Keratinocyte (primary cell): ENCODE measurements at regions not wholly inside any gene's neighbourhood (a gene's known extent, or its start where the extent isn't known, plus 50 kb on each side); places are given as distances from the start of the nearest gene placed in this dataset.

Experiments
- DNase-seq: peaks from one replicate; pipeline ENCODE4 v3.0.0-alpha.2; 2011; ENCODE audit warnings: low read depth, missing footprints, low spot score
- FAIRE-seq: peaks from 2 replicates; lab custom pipeline; 2011; peaks lifted over from hg19 to GRCh38; lab: Jason Lieb, UNC
- H2AFZ ChIP-seq: 2 replicates; pipeline ENCODE4 v1.6.0; 2012; ENCODE audit warnings: low read length, control low read depth, inconsistent platforms; ENCODE audit not compliant: control insufficient read depth
- H3K27ac ChIP-seq: 2 replicates; pipeline ENCODE4 v1.5.1; 2011; ENCODE audit warnings: low read length; ENCODE audit not compliant: control insufficient read depth, insufficient read depth
- H3K27me3 ChIP-seq: 3 replicates; pipeline ENCODE4 v1.6.0; 2011; ENCODE audit warnings: low read length; ENCODE audit not compliant: control insufficient read depth, insufficient read depth; ENCODE audit errors: extremely low read depth
- H3K36me3 ChIP-seq, 2 experiments: 2 replicates in 1 of 2; 3 replicates in 1 of 2; pipeline ENCODE4 v1.5.1; 2011; ENCODE audit warnings: low read length in 2 of 2, mild to moderate bottlenecking in 1 of 2; ENCODE audit not compliant: control insufficient read depth in 2 of 2, insufficient read depth in 2 of 2; ENCODE audit errors: extremely low read depth in 1 of 2
- H3K4me1 ChIP-seq: 3 replicates; pipeline ENCODE4 v1.5.1; 2011; ENCODE audit warnings: low read length; ENCODE audit not compliant: control insufficient read depth, insufficient read depth; ENCODE audit errors: extremely low read depth
- H3K4me2 ChIP-seq: 3 replicates; pipeline ENCODE4 v1.6.0; 2011; ENCODE audit warnings: low read depth, low read length; ENCODE audit not compliant: control insufficient read depth, insufficient read depth; ENCODE audit errors: extremely low read depth
- H3K4me3 ChIP-seq, 3 experiments: fragments of 200-600 bp in 1 of 3; sonication (generic) in 1 of 3; 2 replicates in 2 of 3; 3 replicates in 1 of 3; pipeline ENCODE4 v1.5.1; 2011 to 2016; ENCODE audit warnings: low read length in 3 of 3, mild to moderate bottlenecking in 3 of 3, control low read depth in 2 of 3, inconsistent platforms in 1 of 3, low read depth in 1 of 3, mixed read lengths in 1 of 3, mixed run types in 1 of 3, moderate library complexity in 1 of 3; ENCODE audit not compliant: control insufficient read depth in 2 of 3, insufficient read depth in 2 of 3; ENCODE audit errors: extremely low read depth in 1 of 3
- H3K79me2 ChIP-seq: 2 replicates; pipeline ENCODE4 v1.6.0; 2012; ENCODE audit warnings: low read length; ENCODE audit not compliant: control insufficient read depth, insufficient read depth
- H3K9ac ChIP-seq: 3 replicates; pipeline ENCODE4 v1.6.0; 2011; ENCODE audit warnings: low read length; ENCODE audit not compliant: control insufficient read depth, insufficient read depth; ENCODE audit errors: extremely low read depth
- H3K9me1 ChIP-seq: 3 replicates; pipeline ENCODE4 v1.6.0; 2011; ENCODE audit warnings: low read length; ENCODE audit not compliant: control insufficient read depth, insufficient read depth; ENCODE audit errors: extremely low read depth
- H3K9me3 ChIP-seq: 2 replicates; pipeline ENCODE4 v1.5.1; 2012; ENCODE audit warnings: low read depth, low read length; ENCODE audit not compliant: control insufficient read depth
- H4K20me1 ChIP-seq: 3 replicates; pipeline ENCODE4 v1.6.0; 2011; ENCODE audit warnings: low read length; ENCODE audit not compliant: control insufficient read depth, insufficient read depth; ENCODE audit errors: extremely low read depth
- CTCF ChIP-seq, 3 experiments: IDR thresholded peaks in 1 of 3; conservative IDR thresholded peaks in 1 of 3; optimal IDR thresholded peaks in 1 of 3; 2 replicates in 2 of 3; 3 replicates in 1 of 3; pipeline versions ENCODE3 to v1.5.1; 2011; ENCODE audit warnings: low read length in 3 of 3, mild to moderate bottlenecking in 3 of 3, moderate library complexity in 2 of 3, control low read depth in 1 of 3, inconsistent platforms in 1 of 3; ENCODE audit not compliant: insufficient read depth in 2 of 3; ENCODE audit errors: extremely low read depth in 1 of 3
- EZH2 ChIP-seq: IDR thresholded peaks from one replicate; pipeline ENCODE4 v1.6.1; 2012; ENCODE audit warnings: inconsistent platforms, mild to moderate bottlenecking, low read length, moderate library complexity
- dilution Hi-C: fragments of 300-500 bp; cut with MboI; formaldehyde crosslinking; loops from one replicate; pipeline ENCODE4 v1.7.0; 2020; ENCODE audit warnings: low sequenced_read_pairs; ENCODE audit not compliant: extremely low pct_ligation_motif_present

- H3K4me1 ChIP-seq = peaks cover 8% of the 10 kb centered on the region
- H3K4me3 ChIP-seq = no peak overlapping the region
- H3K4me2 ChIP-seq = no peak overlapping the region
- H3K27me3 ChIP-seq = no peaks in the 10 kb centered on the region
- no peaks in the 10 kb centered on the region for H3K9me3 ChIP-seq
- no peak for DNase-seq
- H3K9ac ChIP-seq = no peak overlapping the region
- H4K20me1 ChIP-seq = no peaks in the 10 kb centered on the region
- no peak for FAIRE-seq
- no peaks in the 10 kb centered on the region for H3K79me2 ChIP-seq
- no peak overlapping the region for H2AFZ ChIP-seq
- no peaks in the 10 kb centered on the region for H3K9me1 ChIP-seq
- no peaks in the 10 kb centered on the region for H3K36me3 ChIP-seq
- no peak for TF ChIP-seq CTCF (optimal IDR thresholded peaks at IDR 0.05 in 1 of 3, IDR thresholded peaks at IDR 0.05 in 1 of 3, conservative IDR thresholded peaks at IDR 0.05 in 1 of 3; ENCODE audit: extremely low read depth in 1 of 3, insufficient read depth in 2 of 3, low read length in 3 of 3)
- no peak for TF ChIP-seq EZH2
- H3K27ac ChIP-seq = no peak overlapping the region
- dilution Hi-C loops = no loop called here
These were observed 118.0 kb upstream of the ARHGEF3 start for GRCh38 chr3:56919797-56920195.

DNA sequence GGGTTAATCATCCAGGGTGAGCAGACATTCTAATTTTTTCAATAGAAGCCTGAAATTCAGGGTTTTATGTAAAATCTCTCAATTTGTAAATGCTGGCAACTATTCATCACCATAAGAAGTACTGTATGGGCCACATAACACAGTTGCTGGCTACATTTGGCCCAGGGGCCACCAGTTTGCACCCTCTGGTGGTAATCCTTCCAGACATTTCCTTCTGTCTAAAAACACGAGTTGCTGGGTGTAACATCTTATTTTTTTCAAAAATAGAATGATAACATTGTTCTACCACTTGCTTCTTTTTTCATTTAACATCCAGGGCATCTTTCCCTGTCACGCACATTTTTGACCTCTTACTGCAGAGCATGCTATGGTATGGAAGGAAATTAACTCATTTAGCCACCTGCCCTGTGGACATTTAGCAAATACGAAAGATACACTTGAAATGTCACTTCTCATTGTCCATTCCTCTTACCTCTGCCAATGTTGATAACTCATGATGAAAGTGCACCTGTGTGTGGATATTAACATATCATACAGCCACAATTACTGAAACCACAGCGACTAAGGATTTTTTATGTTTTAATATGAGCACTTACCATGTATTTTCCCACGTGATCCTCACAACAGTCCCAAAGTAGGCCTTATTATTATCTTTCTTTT is 117.5 kb upstream of the ARHGEF3 start:
- H3K27ac ChIP-seq = no peak overlapping the region
- no peak overlapping the region for H2AFZ ChIP-seq
- TF ChIP-seq CTCF (optimal IDR thresholded peaks at IDR 0.05 in 1 of 3, IDR thresholded peaks at IDR 0.05 in 1 of 3, conservative IDR thresholded peaks at IDR 0.05 in 1 of 3; ENCODE audit: extremely low read depth in 1 of 3, insufficient read depth in 2 of 3, low read length in 3 of 3) (peak in 1 of 3 experiments; percentile 10), EZH2 (no peak)
- H3K9me1 ChIP-seq = no peaks in the 10 kb centered on the region
- no peaks in the 10 kb centered on the region for H3K27me3 ChIP-seq
- DNase-seq (no peak), FAIRE-seq (peak; percentile 48)
- H3K79me2 ChIP-seq = no peaks in the 10 kb centered on the region
- no peaks in the 10 kb centered on the region for H3K9me3 ChIP-seq
- no peak overlapping the region for H3K4me3 ChIP-seq
- H3K4me1 ChIP-seq = peaks cover 8% of the 10 kb centered on the region
- H4K20me1 ChIP-seq = no peaks in the 10 kb centered on the region
- H3K36me3 ChIP-seq = no peaks in the 10 kb centered on the region
- dilution Hi-C loops = no loop called here
- no peak overlapping the region for H3K4me2 ChIP-seq
- H3K9ac ChIP-seq = no peak overlapping the region
